Tibial artery (tissue), 4 donors: ENCODE measurements at regions not wholly inside any gene's neighbourhood (a gene's known extent, or its start where the extent isn't known, plus 50 kb on each side); places are given as distances from the start of the nearest gene placed in this dataset.

ENCODE experiments used
- DNase-seq, 2 donors: peaks; one replicate each; pipeline ENCODE4 v3.0.0-alpha.2; 2019
- H3K27ac ChIP-seq, 2 donors: fragments of 200-600 bp; sonication (generic) in 1 of 2; 1 replicate in 1 of 2; 2 replicates in 1 of 2; pipeline ENCODE4 v1.5.1; 2018 to 2019; ENCODE audit warnings: mild to moderate bottlenecking in 1 of 2
- H3K27me3 ChIP-seq, 2 donors: fragments of 200-600 bp; sonication (generic) in 1 of 2; one replicate each; pipeline versions ENCODE4 v1.5.1 to v1.6.0; 2016 to 2019
- H3K36me3 ChIP-seq, 3 donors: fragments of 200-600 bp; sonication (generic) in 2 of 3; one replicate each; pipeline ENCODE4 v1.5.1; 2016 to 2019; ENCODE audit warnings: mild to moderate bottlenecking in 2 of 3
- H3K4me1 ChIP-seq, 4 donors: fragments of 200-600 bp; sonication (generic) in 2 of 4; 1 replicate in 3 of 4; 2 replicates in 1 of 4; pipeline ENCODE4 v1.5.1; 2016 to 2019
- H3K4me3 ChIP-seq, 2 donors: fragments of 200-600 bp; sonication (generic) in 1 of 2; 1 replicate in 1 of 2; 2 replicates in 1 of 2; pipeline ENCODE4 v1.5.1; 2018 to 2019; ENCODE audit warnings: mild to moderate bottlenecking in 2 of 2
- H3K9me3 ChIP-seq, 3 donors: fragments of 200-600 bp; sonication (generic) in 1 of 3; one replicate each; pipeline ENCODE4 v1.5.1; 2016 to 2019
- CTCF ChIP-seq, 2 experiments: fragments of 200-600 bp in 1 of 2; fragments of 450-650 bp in 1 of 2; IDR thresholded peaks; one replicate each; pipeline ENCODE4 v1.5.1; 2017 to 2019; ENCODE audit warnings: antibody characterized with exemption in 2 of 2, mild to moderate bottlenecking in 1 of 2, moderate library complexity in 1 of 2
- intact Hi-C: fragments of 100-400 bp; cut with DNase I; formaldehyde crosslinking; loops from one replicate; pipeline ENCODE4 v1.15.0; 2023; ENCODE audit warnings: low total_unique reads

GRCh38 chr9:113817171-113817570, 58.9 kb upstream of the ZNF618 start:
- no peak overlapping the region for H3K27ac ChIP-seq
- no peaks in the 10 kb centered on the region for H3K27me3 ChIP-seq
- no peak for DNase-seq
- intact Hi-C loops, result no loop called here
- H3K4me3 ChIP-seq, result no peak overlapping the region
- no peaks in the 10 kb centered on the region for H3K4me1 ChIP-seq
- TF ChIP-seq CTCF (IDR thresholded peaks at IDR 0.05), result no peak
- H3K9me3 ChIP-seq, result no peaks in the 10 kb centered on the region
- H3K36me3 ChIP-seq, result no peaks in the 10 kb centered on the region

GRCh38 chr9:113818391-113818790, 57.7 kb upstream of the ZNF618 start:
- Histone ChIP-seq H3K27ac (no peak overlapping the region), H3K4me3 (no peak overlapping the region), H3K4me1 (no peaks in the 10 kb centered on the region), H3K9me3 (no peaks in the 10 kb centered on the region), H3K27me3 (no peaks in the 10 kb centered on the region), H3K36me3 (no peaks in the 10 kb centered on the region)
- TF ChIP-seq CTCF (IDR thresholded peaks at IDR 0.05), result no peak
- intact Hi-C loops, result no loop called here
- DNase-seq, result no peak

- H3K9me3 ChIP-seq, result peaks cover 0 to 11% (median 8%) of the 10 kb centered on the region in 3 donors
- no peak for TF ChIP-seq CTCF (IDR thresholded peaks at IDR 0.05)
- H3K27ac ChIP-seq, result no peak overlapping the region
- no peak overlapping the region for H3K4me3 ChIP-seq
- DNase-seq, result no peak
- no peaks in the 10 kb centered on the region for H3K4me1 ChIP-seq
- H3K36me3 ChIP-seq, result no peaks in the 10 kb centered on the region
- intact Hi-C loops, result no loop called here
- no peaks in the 10 kb centered on the region for H3K27me3 ChIP-seq
Observed at GRCh38 chr9:113822315-113822714, 53.8 kb upstream of the ZNF618 start.

GRCh38 chr9:113823421-113823820, 52.7 kb upstream of the ZNF618 start:
- H3K9me3 ChIP-seq, result peaks cover 0 to 11% (median 8%) of the 10 kb centered on the region in 3 donors
- H3K36me3 ChIP-seq, result no peaks in the 10 kb centered on the region
- no peaks in the 10 kb centered on the region for H3K27me3 ChIP-seq
- H3K4me1 ChIP-seq, result peaks cover 0 to 7% (median 1%) of the 10 kb centered on the region in 4 donors
- no peak overlapping the region for H3K4me3 ChIP-seq
- no peak for DNase-seq
- TF ChIP-seq CTCF (IDR thresholded peaks at IDR 0.05), result no peak
- intact Hi-C loops, result no loop called here
- H3K27ac ChIP-seq, result no peak overlapping the region
